ENCODE measurements at regions not wholly inside any gene's neighbourhood (a gene's known extent, or its start where the extent isn't known, plus 50 kb on each side); places are given as distances from the start of the nearest gene placed in this dataset.

GRCh38 chr3:84877092-84877491 is 81.7 kb upstream of the CADM2 start:
- TF ChIP-seq CTCF (IDR thresholded peaks at IDR 0.05; ENCODE audit: insufficient read depth, low read depth, low read length, missing control alignments) = no peak

GRCh38 chr3:84881288-84881687 is 77.5 kb upstream of the CADM2 start:
- DNase-seq (ENCODE audit: low read depth) = no peak
- no peak for TF ChIP-seq CTCF (IDR thresholded peaks at IDR 0.05; ENCODE audit: insufficient read depth, low read depth, low read length, missing control alignments)
- no peak overlapping the region for H3K4me3 ChIP-seq (ENCODE audit: low read depth, low read length)

More at GRCh38 chr3:84877092-84877491, 81.7 kb upstream of the CADM2 start:
- no peak for DNase-seq (ENCODE audit: low read depth)
- no peak overlapping the region for H3K4me3 ChIP-seq (ENCODE audit: low read depth, low read length)

- no peak for TF ChIP-seq CTCF (IDR thresholded peaks at IDR 0.05; ENCODE audit: insufficient read depth, low read depth, low read length, missing control alignments)
- H3K4me3 ChIP-seq (ENCODE audit: low read depth, low read length) = no peak overlapping the region
- no peak for DNase-seq (ENCODE audit: low read depth)
Observed at GRCh38 chr3:84885199-84885882, 73.4 kb upstream of the CADM2 start.

- H3K4me3 ChIP-seq (ENCODE audit: low read depth, low read length) = no peak overlapping the region
- no peak for TF ChIP-seq CTCF (IDR thresholded peaks at IDR 0.05; ENCODE audit: insufficient read depth, low read depth, low read length, missing control alignments)
- DNase-seq (ENCODE audit: low read depth) = no peak
Observed at GRCh38 chr3:84891851-84892250, 66.9 kb upstream of the CADM2 start.

GRCh38 chr3:84893211-84893610 is 65.6 kb upstream of the CADM2 start:
- no peak for TF ChIP-seq CTCF (IDR thresholded peaks at IDR 0.05; ENCODE audit: insufficient read depth, low read depth, low read length, missing control alignments)
- DNase-seq (ENCODE audit: low read depth) = no peak
- no peak overlapping the region for H3K4me3 ChIP-seq (ENCODE audit: low read depth, low read length)

GRCh38 chr3:84904212-84904611 is 54.6 kb upstream of the CADM2 start:
- DNase-seq (ENCODE audit: low read depth) = no peak
- no peak for TF ChIP-seq CTCF (IDR thresholded peaks at IDR 0.05; ENCODE audit: insufficient read depth, low read depth, low read length, missing control alignments)
- no peak overlapping the region for H3K4me3 ChIP-seq (ENCODE audit: low read depth, low read length)
